Stimulated activated effector memory CD8-positive, alpha-beta T cell treated with anti-CD3 and anti-CD28 coated beads, Interleukin-12 subunit alpha, Interleukin-12 subunit beta, amount 100 ng/mL, for 72 hours (primary cell): ENCODE measurements at regions not wholly inside any gene's neighbourhood (a gene's known extent, or its start where the extent isn't known, plus 50 kb on each side); places are given as distances from the start of the nearest gene placed in this dataset.
"Not testable (repeated sequence)": the region's sequence is repeated elsewhere in the genome, so short reads cannot be mapped to it uniquely, and the experiment has no call there.

ENCODE experiments used
- ATAC-seq: fragments of 150-1000 bp; cut with Tn5 transposase; 2 replicates; pipeline ENCODE4 v1.10.0; 2021
- DNase-seq, 2 donors: peaks; one replicate each; pipeline ENCODE4 v3.0.0; 2021 to 2022; ENCODE audit warnings: low spot score in 2 of 2
- H3K27ac Mint-ChIP-seq: one replicate; pipeline ENCODE4 v1.8.0; 2022; ENCODE audit warnings: mild to moderate bottlenecking, mixed read lengths
- H3K36me3 Mint-ChIP-seq: one replicate; pipeline ENCODE4 v1.8.0; 2022; ENCODE audit warnings: mild to moderate bottlenecking, mixed read lengths
- H3K4me1 Mint-ChIP-seq: one replicate; pipeline ENCODE4 v1.8.0; 2022; ENCODE audit warnings: mixed read lengths
- H3K4me3 Mint-ChIP-seq: one replicate; pipeline ENCODE4 v1.8.0; 2022; ENCODE audit warnings: mild to moderate bottlenecking, mixed read lengths
- H3K9me3 Mint-ChIP-seq: one replicate; pipeline ENCODE4 v1.8.0; 2022; ENCODE audit warnings: mixed read lengths

- Mint-ChIP-seq H3K4me1 (no peaks in the 10 kb centered on the region), H3K4me3 (no peak overlapping the region), H3K9me3 (no peaks in the 10 kb centered on the region), H3K27ac (no peak overlapping the region), H3K36me3 (no peaks in the 10 kb centered on the region)
- ATAC-seq (no peak), DNase-seq (no peak)
Observed at GRCh38 chr1:185551008-185551407, 183.2 kb upstream of the HMCN1 start.

- DNase-seq: no peak
- Mint-ChIP-seq H3K36me3 (no peaks in the 10 kb centered on the region), H3K4me3 (no peak overlapping the region), H3K4me1 (no peaks in the 10 kb centered on the region), H3K9me3 (no peaks in the 10 kb centered on the region), H3K27ac (no peak overlapping the region)
- no peak for ATAC-seq
Observed at GRCh38 chr1:185549906-185550305, 184.3 kb upstream of the HMCN1 start.

- H3K4me3 Mint-ChIP-seq: no peak overlapping the region
- H3K9me3 Mint-ChIP-seq: no peaks in the 10 kb centered on the region
- ATAC-seq (no peak), DNase-seq (no peak)
- H3K27ac Mint-ChIP-seq: no peak overlapping the region
- H3K4me1 Mint-ChIP-seq: no peaks in the 10 kb centered on the region
- no peaks in the 10 kb centered on the region for H3K36me3 Mint-ChIP-seq
Observed at GRCh38 chr1:185546029-185546428, 188.2 kb upstream of the HMCN1 start.

- H3K9me3 Mint-ChIP-seq: peaks cover 8% of the 10 kb centered on the region
- no peak overlapping the region for H3K4me3 Mint-ChIP-seq
- DNase-seq (no peak), ATAC-seq (no peak)
- peaks cover 12% of the 10 kb centered on the region for H3K4me1 Mint-ChIP-seq
- H3K27ac Mint-ChIP-seq: no peak overlapping the region
- H3K36me3 Mint-ChIP-seq: no peaks in the 10 kb centered on the region
Observed at GRCh38 chr1:185541871-185542301, 192.3 kb upstream of the HMCN1 start.

- Mint-ChIP-seq H3K9me3 (peaks cover 8% of the 10 kb centered on the region), H3K4me1 (peaks cover 13% of the 10 kb centered on the region), H3K27ac (no peak overlapping the region), H3K36me3 (no peaks in the 10 kb centered on the region), H3K4me3 (no peak overlapping the region)
- ATAC-seq (no peak), DNase-seq (no peak)
Observed at GRCh38 chr1:185540295-185540694, 193.9 kb upstream of the HMCN1 start.

GRCh38 chr1:185539277-185539943 is 194.8 kb upstream of the HMCN1 start:
- Mint-ChIP-seq H3K4me1 (peaks cover 13% of the 10 kb centered on the region), H3K4me3 (no peak overlapping the region), H3K9me3 (peaks cover 8% of the 10 kb centered on the region), H3K27ac (peak overlapping the region; percentile 10), H3K36me3 (no peaks in the 10 kb centered on the region)
- peak; percentile 84 for ATAC-seq
- no peak for DNase-seq

GRCh38 chr1:185538309-185538898 is 195.8 kb upstream of the HMCN1 start:
- H3K36me3 Mint-ChIP-seq, H3K4me3 Mint-ChIP-seq, H3K27ac Mint-ChIP-seq, ATAC-seq, H3K9me3 Mint-ChIP-seq, DNase-seq: not testable (repeated sequence)
- H3K4me1 Mint-ChIP-seq: peaks cover 13% of the 10 kb centered on the region

GRCh38 chr1:185537596-185537995 is 196.6 kb upstream of the HMCN1 start:
- Mint-ChIP-seq H3K9me3 (peaks cover 8% of the 10 kb centered on the region), H3K27ac (no peak overlapping the region), H3K36me3 (no peaks in the 10 kb centered on the region), H3K4me3 (no peak overlapping the region), H3K4me1 (peaks cover 13% of the 10 kb centered on the region)
- DNase-seq: no peak
- ATAC-seq: no peak

GRCh38 chr1:185536165-185536920 is 197.8 kb upstream of the HMCN1 start:
- Mint-ChIP-seq H3K4me3 (no peak overlapping the region), H3K36me3 (no peaks in the 10 kb centered on the region), H3K4me1 (peaks cover 13% of the 10 kb centered on the region), H3K9me3 (peaks cover 11% of the 10 kb centered on the region), H3K27ac (no peak overlapping the region)
- ATAC-seq (no peak), DNase-seq (no peak)

GRCh38 chr1:185535621-185536020 is 198.6 kb upstream of the HMCN1 start:
- DNase-seq: no peak
- no peak for ATAC-seq
- Mint-ChIP-seq H3K27ac (no peak overlapping the region), H3K4me1 (peaks cover 13% of the 10 kb centered on the region), H3K9me3 (peaks cover 11% of the 10 kb centered on the region), H3K4me3 (no peak overlapping the region), H3K36me3 (no peaks in the 10 kb centered on the region)

GRCh38 chr1:185534801-185535200 is 199.4 kb upstream of the HMCN1 start:
- Mint-ChIP-seq H3K9me3 (peaks cover 10% of the 10 kb centered on the region), H3K4me3 (no peak overlapping the region), H3K4me1 (peaks cover 12% of the 10 kb centered on the region), H3K36me3 (no peaks in the 10 kb centered on the region), H3K27ac (no peak overlapping the region)
- DNase-seq (no peak), ATAC-seq (no peak)

GRCh38 chr1:185533596-185533995 is 200.6 kb upstream of the HMCN1 start:
- peaks cover 3% of the 10 kb centered on the region for H3K9me3 Mint-ChIP-seq
- no peak for ATAC-seq
- H3K27ac Mint-ChIP-seq: no peak overlapping the region
- peaks cover 4% of the 10 kb centered on the region for H3K4me1 Mint-ChIP-seq
- H3K36me3 Mint-ChIP-seq: no peaks in the 10 kb centered on the region
- DNase-seq: no peak
- no peak overlapping the region for H3K4me3 Mint-ChIP-seq

- ATAC-seq (no peak), DNase-seq (no peak)
- Mint-ChIP-seq H3K4me1 (peaks cover 4% of the 10 kb centered on the region), H3K36me3 (no peaks in the 10 kb centered on the region), H3K4me3 (no peak overlapping the region), H3K9me3 (peaks cover 3% of the 10 kb centered on the region), H3K27ac (no peak overlapping the region)
Observed at GRCh38 chr1:185532856-185533255, 201.3 kb upstream of the HMCN1 start.

- Mint-ChIP-seq H3K27ac (no peak overlapping the region), H3K36me3 (no peaks in the 10 kb centered on the region), H3K9me3 (peaks cover 3% of the 10 kb centered on the region), H3K4me1 (peaks cover under 1% of the 10 kb centered on the region), H3K4me3 (no peak overlapping the region)
- DNase-seq: no peak
- ATAC-seq: no peak
Observed at GRCh38 chr1:185531838-185532237, 202.4 kb upstream of the HMCN1 start.

- no peak for DNase-seq
- Mint-ChIP-seq H3K36me3 (no peaks in the 10 kb centered on the region), H3K27ac (no peak overlapping the region), H3K9me3 (peaks cover 3% of the 10 kb centered on the region), H3K4me1 (no peaks in the 10 kb centered on the region), H3K4me3 (no peak overlapping the region)
- no peak for ATAC-seq
Observed at GRCh38 chr1:185530215-185530614, 204.0 kb upstream of the HMCN1 start.

GRCh38 chr1:185529673-185530072 is 204.5 kb upstream of the HMCN1 start:
- ATAC-seq: no peak
- Mint-ChIP-seq H3K4me1 (no peaks in the 10 kb centered on the region), H3K36me3 (no peaks in the 10 kb centered on the region), H3K9me3 (peaks cover 3% of the 10 kb centered on the region), H3K27ac (no peak overlapping the region), H3K4me3 (no peak overlapping the region)
- no peak for DNase-seq
